Tibial nerve (tissue), 3 donors: ENCODE measurements at regions not wholly inside any gene's neighbourhood (a gene's known extent, or its start where the extent isn't known, plus 50 kb on each side); places are given as distances from the start of the nearest gene placed in this dataset.

Experiments used
- CTCF ChIP-seq, 5 experiments: fragments of 200-600 bp in 3 of 5; fragments of 450-650 bp in 2 of 5; sonication (generic) in 3 of 5; IDR thresholded peaks; one replicate each; pipeline ENCODE4 v1.5.1; 2016 to 2019; ENCODE audit warnings: antibody characterized with exemption in 5 of 5, mild to moderate bottlenecking in 3 of 5, moderate library complexity in 2 of 5
- POLR2A ChIP-seq, 2 donors: fragments of 450-650 bp; IDR thresholded peaks; one replicate each; pipeline ENCODE4 v1.6.1; 2017; ENCODE audit warnings: antibody characterized with exemption in 2 of 2, mild to moderate bottlenecking in 2 of 2, moderate library complexity in 2 of 2

GRCh38 chr6:56382416-56382940 is 135.1 kb upstream of the COL21A1 start:
- no peak for TF ChIP-seq CTCF (IDR thresholded peaks at IDR 0.05)
- no peak for TF ChIP-seq POLR2A (IDR thresholded peaks at IDR 0.05)
